ENCODE measurements at regions not wholly inside any gene's neighbourhood (a gene's known extent, or its start where the extent isn't known, plus 50 kb on each side); places are given as distances from the start of the nearest gene placed in this dataset.

DNA sequence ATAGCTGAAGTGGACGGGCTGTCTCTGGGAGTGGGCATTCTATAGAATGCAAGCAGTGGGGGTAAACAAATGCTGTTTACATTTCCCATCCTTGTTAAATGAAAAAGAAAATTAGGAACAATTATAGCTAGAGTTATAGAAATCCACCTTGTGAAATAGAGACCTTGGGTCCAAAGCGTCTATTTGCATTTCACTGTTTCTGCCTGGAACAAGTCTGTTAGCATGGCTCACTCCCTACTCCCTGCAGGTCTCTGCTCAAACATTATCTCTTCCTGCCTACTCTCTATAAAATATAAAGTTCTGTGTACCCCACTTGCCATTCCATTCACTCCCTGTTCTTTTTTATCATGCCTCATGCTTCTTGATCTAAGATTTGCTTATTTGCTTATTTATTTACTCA is 975.7 kb upstream of the WWC1 start:
- DNase-seq: no peak
- in situ Hi-C loops (cut with MboI; ENCODE audit: low pct_unique_long_range_greater_than_20kb, low sequenced_read_pairs): no loop called here

DNA sequence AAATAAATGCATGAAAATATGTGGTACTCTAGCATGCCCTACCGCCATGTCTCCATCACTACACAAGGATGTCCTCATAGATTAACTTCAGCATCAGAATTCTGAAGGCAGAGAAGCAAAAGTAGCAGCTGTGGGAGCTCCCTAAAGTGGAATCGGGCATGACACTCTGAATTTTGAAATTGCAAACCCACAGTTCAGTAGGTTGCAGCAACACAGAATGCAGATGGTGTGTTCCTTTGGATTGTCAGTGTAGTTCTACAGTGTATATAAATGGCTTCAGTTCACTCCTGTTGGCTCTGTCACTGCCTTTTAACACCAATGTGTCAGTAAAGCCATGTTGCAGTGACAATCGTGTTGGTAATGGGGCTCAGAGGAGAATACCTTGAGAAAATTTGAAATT is 973.6 kb upstream of the WWC1 start:
- in situ Hi-C loops (cut with MboI; ENCODE audit: low pct_unique_long_range_greater_than_20kb, low sequenced_read_pairs): no loop called here
- no peak for DNase-seq

DNA sequence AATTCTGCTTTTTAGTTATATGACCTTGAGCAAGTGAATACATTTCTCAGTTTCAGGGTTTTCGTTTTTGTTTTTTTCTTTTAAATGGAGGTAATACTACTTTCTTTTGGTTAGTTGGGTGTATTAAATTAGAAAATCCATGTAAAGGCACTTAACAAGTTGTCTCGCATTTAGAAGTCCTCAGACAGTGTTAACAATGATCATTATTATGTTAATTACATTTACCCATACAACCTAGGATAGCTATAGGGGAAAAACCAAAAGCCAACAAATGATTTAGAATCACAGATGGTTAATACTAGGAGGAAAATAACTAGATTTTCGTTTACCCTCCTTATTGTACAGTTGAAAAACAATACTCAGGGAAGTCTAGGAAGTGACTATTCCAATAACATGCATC is 972.2 kb upstream of the WWC1 start:
- DNase-seq: no peak
- in situ Hi-C loops (cut with MboI; ENCODE audit: low pct_unique_long_range_greater_than_20kb, low sequenced_read_pairs): no loop called here

DNA sequence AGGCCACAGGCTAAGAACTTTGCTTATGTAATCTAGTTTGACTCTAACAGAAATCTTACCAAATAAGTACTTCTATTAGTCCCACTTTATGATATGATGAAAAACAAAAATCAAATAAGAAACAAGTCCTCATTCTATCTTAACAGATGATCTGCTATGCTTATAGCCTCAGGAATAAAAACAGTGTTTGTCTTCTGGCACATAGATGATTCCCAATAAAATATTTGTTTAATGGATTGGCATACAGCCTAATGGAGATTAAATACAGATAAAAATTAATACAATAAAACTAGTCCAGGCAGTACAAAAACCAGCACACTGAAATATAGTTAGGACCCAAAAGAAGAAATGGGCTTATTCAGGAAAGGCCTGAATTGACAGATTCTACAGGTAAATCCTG is 971.4 kb upstream of the WWC1 start:
- in situ Hi-C loops (cut with MboI; ENCODE audit: low pct_unique_long_range_greater_than_20kb, low sequenced_read_pairs): no loop called here
- DNase-seq: no peak

DNA sequence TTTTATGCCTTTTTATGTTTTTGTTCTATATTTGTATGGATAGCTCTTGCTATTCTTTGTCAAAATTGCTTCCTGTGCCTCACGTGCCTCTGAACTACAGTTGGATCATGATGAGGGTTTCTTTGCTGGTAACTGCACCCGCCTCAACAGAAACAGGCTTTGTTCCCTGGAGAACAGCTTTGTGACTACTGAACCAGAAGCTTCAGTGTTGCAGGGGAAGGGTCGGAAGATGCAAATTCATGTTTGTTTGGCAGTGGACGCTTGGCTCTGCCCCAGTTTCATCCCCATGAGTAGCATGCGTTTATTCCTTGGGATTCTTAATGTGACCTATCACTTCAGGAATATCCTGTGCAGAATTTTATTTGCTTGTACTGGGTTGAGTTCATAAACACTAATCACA is 959.1 kb upstream of the WWC1 start:
- in situ Hi-C loops (cut with MboI; ENCODE audit: low pct_unique_long_range_greater_than_20kb, low sequenced_read_pairs): no loop called here
- DNase-seq: no peak

DNA sequence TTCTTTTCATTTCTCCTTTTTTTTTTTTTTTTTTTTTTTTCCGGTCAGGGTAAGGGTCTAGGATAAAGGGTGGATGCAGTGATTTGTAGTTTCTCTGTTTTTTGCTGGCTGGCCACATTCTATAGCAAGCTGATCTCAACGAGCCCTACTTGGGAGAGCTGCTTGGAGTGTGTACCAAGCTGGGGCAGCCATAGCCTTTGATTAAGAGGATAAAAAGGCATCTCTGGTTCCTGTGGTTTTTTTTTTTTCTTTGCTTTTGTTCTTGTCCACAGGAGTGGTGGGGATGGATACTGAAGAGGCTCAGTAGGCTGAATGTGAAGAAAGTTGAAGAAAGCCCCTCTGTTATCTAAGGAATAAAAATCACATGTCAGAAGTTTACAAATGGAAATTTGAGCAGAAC is 955.3 kb upstream of the WWC1 start:
- DNase-seq: no peak
- in situ Hi-C loops (cut with MboI; ENCODE audit: low pct_unique_long_range_greater_than_20kb, low sequenced_read_pairs): no loop called here

DNA sequence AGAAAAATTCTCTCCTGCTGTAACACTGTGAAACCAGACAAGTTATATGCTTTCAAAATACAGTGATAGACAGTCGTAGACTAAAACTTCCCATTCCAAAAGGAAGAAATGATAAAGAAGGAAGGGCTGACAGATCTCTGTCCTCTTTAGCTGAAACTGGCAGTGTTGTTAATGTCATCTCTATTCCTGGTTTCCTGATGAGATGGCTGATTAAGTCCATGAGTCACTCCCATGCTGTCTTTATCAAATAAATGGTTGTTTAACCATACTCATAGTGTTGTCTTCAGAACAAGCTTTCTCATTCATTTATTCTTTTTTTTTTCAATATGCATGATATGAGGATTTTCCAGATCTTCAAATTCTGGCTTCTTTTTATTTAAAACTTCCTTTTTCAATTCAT is 952.2 kb upstream of the WWC1 start:
- in situ Hi-C loops (cut with MboI; ENCODE audit: low pct_unique_long_range_greater_than_20kb, low sequenced_read_pairs): no loop called here
- DNase-seq: no peak

DNA sequence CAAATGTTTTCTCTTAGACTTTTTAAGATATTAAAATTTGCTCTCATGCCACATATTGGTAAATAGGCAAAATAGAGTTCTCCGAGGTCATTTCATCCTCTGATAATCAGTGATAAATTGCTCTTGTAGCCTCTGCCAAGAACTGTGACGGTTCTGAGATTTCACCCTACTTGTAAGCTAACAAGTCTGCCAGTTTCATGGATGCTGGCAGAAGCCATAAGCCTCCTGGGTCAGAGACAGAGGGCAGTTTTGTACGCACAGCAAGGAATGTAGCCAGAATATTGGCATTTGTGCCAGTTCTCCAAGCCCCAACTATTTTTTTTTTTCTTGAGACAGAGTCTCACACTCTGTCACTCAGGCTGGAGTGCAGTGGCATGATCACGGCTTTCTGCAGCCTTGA is 945.0 kb upstream of the WWC1 start:
- no peak for DNase-seq
- in situ Hi-C loops (cut with MboI; ENCODE audit: low pct_unique_long_range_greater_than_20kb, low sequenced_read_pairs): no loop called here

DNA sequence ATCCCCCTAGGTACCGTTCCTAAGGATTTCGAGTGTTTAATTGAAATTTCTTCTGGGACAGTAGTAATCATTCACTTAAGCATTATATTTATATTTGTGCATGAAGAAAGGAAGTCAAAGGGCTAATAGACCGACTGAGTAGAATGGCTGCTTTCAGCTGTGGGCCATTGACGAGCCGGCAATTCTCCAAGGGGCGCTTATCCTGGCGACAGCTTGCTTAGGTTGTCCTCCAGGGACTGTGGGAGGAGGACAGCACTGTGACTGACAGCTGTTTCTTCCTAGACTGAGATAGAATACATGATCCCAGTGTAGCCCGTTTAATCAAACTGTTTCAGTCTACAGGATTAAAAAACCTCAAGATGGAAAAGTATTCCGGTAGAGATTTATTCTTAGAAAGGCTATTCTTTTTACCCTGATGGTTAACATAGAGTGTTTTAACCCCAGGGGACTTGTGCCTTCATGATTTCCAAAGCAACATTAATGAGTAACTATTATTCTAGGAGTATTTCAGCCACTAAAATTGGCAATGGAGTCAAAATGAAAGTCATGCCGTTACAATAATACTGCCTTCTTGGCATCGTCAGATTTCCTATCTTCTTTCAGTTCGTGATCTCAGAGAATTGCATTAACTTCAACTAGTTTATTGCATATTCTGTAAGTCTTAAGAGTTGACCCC is 943.1 kb upstream of the WWC1 start:
- in situ Hi-C loops (cut with MboI; ENCODE audit: low pct_unique_long_range_greater_than_20kb, low sequenced_read_pairs): no loop called here
- no peak for DNase-seq

DNA sequence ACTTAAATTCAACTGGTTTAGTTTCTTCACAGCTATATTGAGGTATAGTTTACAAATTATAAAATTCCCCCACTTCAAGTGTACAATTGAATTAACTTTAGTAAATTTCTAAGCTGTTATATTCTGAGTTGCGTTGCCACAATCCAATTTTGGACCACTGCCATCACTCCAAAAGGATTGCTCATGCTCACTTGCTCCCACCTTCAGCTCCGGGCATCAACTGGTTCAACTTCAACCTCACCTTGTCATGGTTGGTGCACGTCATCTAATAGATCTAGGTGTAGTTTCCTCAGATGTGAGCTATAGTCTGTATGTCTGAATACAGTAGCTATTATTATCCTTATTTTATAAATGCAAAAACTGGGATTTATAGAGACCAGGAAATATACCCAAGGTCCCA is 942.5 kb upstream of the WWC1 start:
- in situ Hi-C loops (cut with MboI; ENCODE audit: low pct_unique_long_range_greater_than_20kb, low sequenced_read_pairs): no loop called here
- DNase-seq: no peak

DNA sequence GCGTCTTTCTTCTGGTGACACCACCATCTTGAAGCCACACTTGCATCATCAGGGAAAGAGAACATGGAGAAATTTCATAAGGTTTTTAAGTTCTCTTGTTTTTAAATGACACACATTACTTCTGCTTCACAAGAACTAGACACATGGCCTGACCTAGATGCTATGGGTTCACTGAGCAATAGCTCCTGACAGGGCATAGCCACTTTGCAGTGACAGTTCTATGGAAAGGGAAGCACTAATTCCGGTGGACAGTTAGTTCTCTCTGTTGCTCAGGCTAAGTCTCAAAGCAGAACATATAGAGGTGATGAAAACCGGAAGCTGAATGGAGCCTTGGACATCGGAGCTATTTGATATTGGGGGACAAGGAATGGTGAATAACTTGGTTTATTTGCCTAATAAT is 940.1 kb upstream of the WWC1 start:
- in situ Hi-C loops (cut with MboI; ENCODE audit: low pct_unique_long_range_greater_than_20kb, low sequenced_read_pairs): no loop called here
- no peak for DNase-seq

DNA sequence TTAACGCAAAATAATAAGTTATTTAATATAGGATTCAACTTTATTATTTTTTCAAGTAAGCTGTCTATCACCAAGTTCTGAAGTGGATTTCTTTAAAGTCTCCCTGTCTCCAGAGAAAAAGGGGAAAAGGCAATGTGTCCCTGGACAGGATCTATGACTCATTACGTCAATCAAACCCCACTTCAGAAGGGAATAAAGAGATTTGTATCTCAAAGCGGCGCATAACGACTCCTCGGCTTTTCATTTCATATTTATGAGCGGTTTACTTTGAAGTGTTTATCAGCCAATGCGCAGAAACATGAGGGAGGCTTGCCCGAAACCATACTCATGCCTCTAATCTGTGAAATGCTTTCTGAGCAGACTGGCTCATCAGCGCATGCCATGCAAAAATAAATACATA is 938.6 kb upstream of the WWC1 start:
- in situ Hi-C loops (cut with MboI; ENCODE audit: low pct_unique_long_range_greater_than_20kb, low sequenced_read_pairs): no loop called here
- DNase-seq: no peak

DNA sequence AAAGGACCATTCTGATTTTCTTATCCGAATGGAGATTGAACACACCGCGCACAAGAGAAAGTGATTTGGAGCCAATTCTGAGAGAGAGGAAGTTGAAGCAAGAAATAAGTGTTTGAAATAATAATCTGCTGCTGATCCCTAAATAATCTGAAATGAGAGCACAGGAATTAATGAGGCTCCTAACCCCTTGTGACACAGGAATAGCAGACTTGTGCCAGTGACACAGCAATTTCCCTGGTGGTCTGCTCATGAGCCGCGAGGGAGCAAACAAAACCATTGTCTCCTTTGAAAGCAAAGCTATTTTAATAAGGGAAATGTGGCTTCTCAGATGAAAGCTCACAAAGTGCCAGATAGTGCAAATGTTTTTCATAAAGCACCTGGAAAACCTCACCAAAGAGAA is 936.1 kb upstream of the WWC1 start:
- in situ Hi-C loops (cut with MboI; ENCODE audit: low pct_unique_long_range_greater_than_20kb, low sequenced_read_pairs): no loop called here
- no peak for DNase-seq

DNA sequence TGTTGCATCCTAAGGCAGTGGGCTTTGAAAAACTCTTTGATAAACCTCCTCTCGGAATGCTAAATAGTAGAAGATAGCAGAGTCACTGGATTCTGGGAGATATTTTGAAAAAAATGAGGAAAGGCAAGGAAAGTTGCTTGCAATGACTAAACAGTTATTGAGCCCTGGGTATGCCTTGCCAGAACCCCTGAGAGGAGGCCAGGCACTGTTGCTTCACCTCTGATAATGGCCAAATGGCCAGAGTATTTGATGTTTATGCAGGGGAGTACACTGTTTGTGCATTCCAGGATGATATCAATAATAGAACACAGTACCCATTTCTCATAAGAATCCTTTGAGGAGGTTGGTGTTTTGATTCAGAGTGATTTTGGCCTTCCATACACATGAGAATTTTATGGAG is 935.1 kb upstream of the WWC1 start:
- no peak for DNase-seq
- in situ Hi-C loops (cut with MboI; ENCODE audit: low pct_unique_long_range_greater_than_20kb, low sequenced_read_pairs): no loop called here

DNA sequence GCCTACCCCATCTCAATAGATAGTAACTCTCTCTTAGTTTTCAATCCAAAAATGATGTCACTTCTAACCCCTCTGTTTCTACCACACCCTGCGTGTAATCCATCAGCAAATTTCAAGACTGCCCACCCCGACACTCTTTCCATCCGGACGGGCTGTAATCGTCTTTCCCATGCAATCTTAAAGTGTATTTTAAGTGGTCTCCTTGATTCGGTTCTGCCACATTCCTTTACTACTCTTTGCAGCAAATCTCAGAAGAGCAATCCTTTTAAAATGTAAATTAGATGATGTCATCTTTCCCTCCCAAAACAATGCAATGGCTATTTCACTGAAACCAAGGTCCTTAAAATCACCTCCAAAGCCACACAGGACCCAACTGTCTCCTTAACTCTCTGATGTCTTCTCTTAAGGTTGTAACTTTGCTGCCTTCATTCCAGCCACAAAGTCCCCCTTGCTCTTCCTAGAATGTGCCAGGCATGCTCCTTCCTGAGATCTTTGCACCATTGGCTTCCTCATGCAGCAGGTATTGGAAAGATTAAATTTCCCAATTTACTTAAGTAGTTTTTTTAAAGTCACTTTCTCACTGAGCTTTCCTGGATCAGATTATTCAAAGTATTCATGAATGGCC is 932.5 kb upstream of the WWC1 start:
- in situ Hi-C loops (cut with MboI; ENCODE audit: low pct_unique_long_range_greater_than_20kb, low sequenced_read_pairs): no loop called here

DNA sequence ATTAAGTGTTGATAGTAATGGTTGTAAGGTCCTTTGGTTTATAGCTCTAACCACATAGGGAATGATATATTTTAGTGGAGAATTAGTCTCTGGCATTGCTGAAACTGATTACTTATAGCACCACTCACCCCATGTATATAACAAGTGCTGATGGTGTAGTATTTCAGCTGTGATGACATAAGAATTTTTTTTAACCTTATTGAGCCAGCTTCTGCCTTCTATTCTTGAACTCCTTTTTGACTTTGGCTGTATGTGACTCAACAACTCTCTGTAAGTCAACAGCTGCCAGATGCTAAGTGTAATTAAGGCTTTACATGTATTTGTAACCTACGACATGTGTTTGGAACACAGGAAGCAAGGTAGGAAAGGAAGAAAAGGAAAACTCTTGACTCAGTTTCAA is 929.6 kb upstream of the WWC1 start:
- in situ Hi-C loops (cut with MboI; ENCODE audit: low pct_unique_long_range_greater_than_20kb, low sequenced_read_pairs): no loop called here
- DNase-seq: no peak

More for the DNA sequence above, 932.5 kb upstream of the WWC1 start:
- no peak for DNase-seq

DNA sequence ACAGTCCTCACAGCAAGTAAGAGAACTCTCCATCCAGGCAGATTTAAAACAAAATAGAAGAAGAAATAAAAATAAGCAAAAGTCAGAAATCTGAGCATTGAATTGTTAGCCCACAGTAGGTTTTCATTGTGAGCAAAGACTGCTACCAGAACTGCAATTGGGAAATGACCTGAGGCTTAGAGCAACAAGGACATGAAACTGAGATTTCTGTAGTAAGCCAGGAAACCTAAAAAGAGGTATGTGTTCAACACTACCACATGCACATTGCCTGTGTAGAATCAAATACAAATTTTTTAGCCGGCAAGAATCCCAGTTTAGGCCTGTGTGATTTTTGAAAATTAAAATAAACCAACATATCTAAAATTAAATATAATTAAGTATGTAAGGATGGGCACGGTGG is 928.4 kb upstream of the WWC1 start:
- DNase-seq: no peak
- in situ Hi-C loops (cut with MboI; ENCODE audit: low pct_unique_long_range_greater_than_20kb, low sequenced_read_pairs): no loop called here

DNA sequence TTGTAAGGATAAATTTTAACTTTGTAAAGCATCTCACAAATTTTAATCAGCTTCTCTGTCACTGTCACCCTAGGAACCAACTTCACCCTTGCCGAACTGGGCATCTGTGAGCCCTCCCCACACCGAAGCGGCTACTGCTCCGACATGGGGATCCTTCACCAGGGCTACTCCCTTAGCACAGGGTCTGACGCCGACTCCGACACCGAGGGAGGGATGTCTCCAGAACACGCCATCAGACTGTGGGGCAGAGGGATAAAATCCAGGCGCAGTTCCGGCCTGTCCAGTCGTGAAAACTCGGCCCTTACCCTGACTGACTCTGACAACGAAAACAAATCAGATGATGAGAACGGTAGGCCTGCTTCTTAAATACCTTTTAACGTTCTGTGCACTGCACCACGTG is 916.3 kb upstream of the WWC1 start:
- in situ Hi-C loops (cut with MboI; ENCODE audit: low pct_unique_long_range_greater_than_20kb, low sequenced_read_pairs): no loop called here
- DNase-seq: no peak

DNA sequence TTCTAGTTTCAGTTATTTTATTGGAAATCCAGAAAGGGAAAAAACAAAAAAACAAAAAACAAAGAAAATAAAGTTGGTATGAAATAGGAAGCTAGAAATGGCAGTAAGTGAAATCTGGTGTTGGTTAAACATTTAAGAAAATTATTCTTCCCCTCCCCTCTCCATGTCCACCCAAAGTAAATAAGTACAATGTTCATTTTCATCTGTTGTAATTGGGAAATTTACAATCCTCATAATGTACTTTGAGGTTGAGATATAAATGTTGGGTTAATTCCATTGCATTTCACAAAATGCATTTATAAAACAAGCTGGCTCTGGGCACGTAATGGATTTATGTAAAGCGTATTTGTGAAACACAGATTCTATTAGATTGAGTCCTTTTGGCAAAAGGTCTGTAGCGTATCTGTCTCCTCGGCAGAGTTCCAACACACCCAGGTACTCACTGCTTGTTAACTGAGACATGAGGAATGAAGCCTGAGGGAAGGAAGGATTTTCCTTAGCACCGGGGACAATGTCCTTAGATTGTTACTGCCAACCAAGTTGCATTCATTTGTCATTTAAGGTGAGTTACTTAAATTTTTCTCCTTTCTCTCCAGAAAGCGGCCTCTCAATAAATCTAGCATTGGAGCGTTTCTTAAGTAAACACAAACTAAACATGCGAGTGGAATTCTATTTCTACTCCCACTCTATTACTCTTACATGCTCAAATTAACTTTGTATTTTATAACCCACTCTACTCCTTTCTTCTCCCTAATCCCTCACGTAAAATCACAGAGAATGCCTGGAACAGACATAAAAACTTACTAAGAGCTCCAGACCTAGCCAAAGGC is 912.3 kb upstream of the WWC1 start:
- in situ Hi-C loops (cut with MboI; ENCODE audit: low pct_unique_long_range_greater_than_20kb, low sequenced_read_pairs): no loop called here
- DNase-seq: no peak

DNA sequence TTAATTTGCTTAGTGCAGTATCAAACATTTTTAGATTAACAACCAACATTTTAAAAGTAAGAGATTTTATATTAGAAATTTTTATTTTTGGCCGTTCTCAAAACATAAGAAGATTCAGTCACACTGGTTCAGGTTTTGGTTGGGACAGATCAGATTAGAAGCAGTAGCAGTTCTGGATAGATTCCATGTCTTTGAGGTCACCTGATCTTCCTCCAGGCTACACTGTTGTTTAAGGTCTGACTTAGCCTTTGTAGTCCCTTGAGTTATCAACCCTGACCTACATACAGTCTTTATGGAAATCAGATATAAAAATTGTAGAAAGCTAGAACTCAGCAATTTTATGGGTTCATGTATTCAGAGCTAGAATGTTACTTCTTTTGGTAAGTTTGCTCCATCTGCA is 910.0 kb upstream of the WWC1 start:
- in situ Hi-C loops (cut with MboI; ENCODE audit: low pct_unique_long_range_greater_than_20kb, low sequenced_read_pairs): no loop called here
- DNase-seq: no peak

DNA sequence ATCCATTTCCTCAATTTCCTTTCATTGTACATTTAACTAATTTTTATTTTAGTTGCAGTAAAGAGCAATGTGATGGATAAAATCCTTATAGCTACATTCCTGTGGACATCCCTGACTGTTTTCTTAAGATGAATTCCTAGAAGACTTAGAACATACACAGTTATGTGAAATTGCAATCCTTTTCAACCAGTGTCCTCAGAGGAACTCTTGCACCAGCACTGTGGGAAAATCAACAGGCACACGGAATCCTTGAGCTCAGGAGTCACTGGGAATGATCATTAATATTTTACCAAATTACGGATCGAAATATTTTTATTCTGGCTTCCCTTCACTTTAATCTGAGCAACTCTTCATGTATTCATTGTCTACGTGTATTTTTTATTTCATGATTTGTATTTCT is 901.9 kb upstream of the WWC1 start:
- no peak for DNase-seq
- in situ Hi-C loops (cut with MboI; ENCODE audit: low pct_unique_long_range_greater_than_20kb, low sequenced_read_pairs): no loop called here

All from KBM-7 (cell line).